PC-9 (cell line): ENCODE measurements at regions not wholly inside any gene's neighbourhood (a gene's known extent, or its start where the extent isn't known, plus 50 kb on each side); places are given as distances from the start of the nearest gene placed in this dataset.

ENCODE experiments used
- BruUV-seq: library from RNA; stranded (reverse); fragments of 400-500 nt; replicated peaks from 2 replicates; lab custom pipeline; 2021; lab: Mats Ljungman, UMichigan
- CTCF ChIA-PET: fragments of 300-600 bp; sonication (Branson Sonifier 250); formaldehyde crosslinking; loops from one replicate; lab custom pipeline; 2022; ENCODE audit warnings: antibody characterized with exemption; lab: Charles Lee
- POLR2A ChIA-PET: fragments of 300-600 bp; sonication (Branson Sonifier 250); formaldehyde crosslinking; loops from one replicate; lab custom pipeline; 2022; ENCODE audit warnings: antibody characterized with exemption; ENCODE audit not compliant: unreplicated experiment; lab: Charles Lee
- DNase-seq, 2 experiments: peaks; one replicate each; pipeline versions ENCODE4 v3.0.0 to v3.0.0-alpha.2; 2015 to 2022; ENCODE audit warnings: mixed read lengths in 1 of 2
- H2AFZ ChIP-seq: fragments of 200-600 bp; sonication (generic); 2 replicates; pipeline ENCODE4 v1.8.1; 2017; ENCODE audit warnings: antibody characterized with exemption
- H3F3A ChIP-seq: fragments of 200-600 bp; sonication (generic); 2 replicates; pipeline ENCODE4 v1.8.1; 2017; ENCODE audit warnings: antibody characterized with exemption, mild to moderate bottlenecking, low read depth; ENCODE audit not compliant: insufficient read depth
- H3K27ac ChIP-seq: fragments of 200-600 bp; sonication (generic); 2 replicates; pipeline ENCODE4 v1.6.1; 2016; ENCODE audit warnings: mixed run types
- H3K27me3 ChIP-seq: fragments of 200-600 bp; sonication (generic); 2 replicates; pipeline ENCODE4 v1.6.1; 2016; ENCODE audit warnings: low read depth, mixed run types; ENCODE audit not compliant: insufficient read depth
- H3K36me3 ChIP-seq: fragments of 200-600 bp; sonication (generic); 2 replicates; pipeline ENCODE4 v1.6.1; 2016; ENCODE audit warnings: low read depth, mixed run types
- H3K4me1 ChIP-seq: fragments of 200-600 bp; sonication (generic); replicated peaks from 2 replicates; pipeline ENCODE4 v1.6.1; 2016; ENCODE audit warnings: mixed run types; ENCODE audit not compliant: insufficient read depth
- H3K4me2 ChIP-seq: fragments of 200-600 bp; sonication (generic); 2 replicates; pipeline ENCODE4 v1.6.1; 2017; ENCODE audit warnings: mixed run types
- H3K4me3 ChIP-seq: fragments of 200-600 bp; sonication (generic); 2 replicates; pipeline ENCODE4 v1.6.1; 2016; ENCODE audit warnings: mixed run types
- H3K79me2 ChIP-seq: fragments of 200-600 bp; sonication (generic); 2 replicates; pipeline ENCODE4 v1.6.1; 2017; ENCODE audit warnings: low read depth, mixed run types
- H3K9me2 ChIP-seq: fragments of 200-600 bp; sonication (generic); 2 replicates; pipeline ENCODE4 v1.8.1; 2017; ENCODE audit warnings: mild to moderate bottlenecking; ENCODE audit not compliant: insufficient read depth
- H3K9me3 ChIP-seq: fragments of 200-600 bp; sonication (generic); 2 replicates; pipeline ENCODE4 v1.8.1; 2016; ENCODE audit warnings: low read depth; ENCODE audit not compliant: insufficient read depth
- H4K20me1 ChIP-seq: fragments of 200-600 bp; sonication (generic); 2 replicates; pipeline ENCODE4 v1.8.1; 2017; ENCODE audit not compliant: insufficient read depth
- EZH2 ChIP-seq: fragments of 200-600 bp; sonication (generic); IDR thresholded peaks from 2 replicates; pipeline ENCODE4 v1.8.0; 2017; ENCODE audit warnings: antibody characterized with exemption, low read depth
- intact Hi-C: fragments of 100-400 bp; cut with micrococcal nuclease; formaldehyde crosslinking; loops from one replicate; pipeline ENCODE4 v1.10.0; 2022; ENCODE audit not compliant: unreplicated experiment
- TF ChIP-seq, protein P1 (sequence below): fragments of 200-600 bp; sonication (generic); conservative IDR thresholded peaks from 2 replicates; pipeline ENCODE4 v1.6.1; 2017; ENCODE audit warnings: mixed run types, antibody characterized with exemption, mild to moderate bottlenecking, moderate library complexity

DNA sequence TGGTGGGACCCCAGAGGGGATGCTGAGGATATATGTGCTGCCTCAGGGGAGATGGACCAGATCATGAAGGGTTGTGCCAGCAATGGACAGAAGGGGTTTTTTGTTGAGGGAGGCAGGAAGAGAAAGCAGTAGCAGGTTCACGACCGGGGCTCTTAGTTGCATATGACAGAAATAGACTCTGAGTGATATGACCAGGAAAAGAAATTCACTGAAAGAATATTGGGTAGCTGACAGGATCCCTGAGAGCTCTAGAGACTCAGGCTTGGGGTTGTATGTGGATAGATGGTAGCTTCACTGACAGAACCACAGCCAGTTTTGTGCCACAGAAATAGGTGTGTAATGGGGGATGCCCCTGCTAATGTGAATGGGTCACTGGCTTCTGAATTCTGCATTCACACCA is 241.6 kb downstream of the ZNF621 start:
- ChIA-PET POLR2A (no interaction called here), CTCF (no interaction called here)
- H4K20me1 ChIP-seq = no peaks in the 10 kb centered on the region
- intact Hi-C loops = no loop called here
- TF ChIP-seq EZH2 = no peak
- TF ChIP-seq, protein P1, sequence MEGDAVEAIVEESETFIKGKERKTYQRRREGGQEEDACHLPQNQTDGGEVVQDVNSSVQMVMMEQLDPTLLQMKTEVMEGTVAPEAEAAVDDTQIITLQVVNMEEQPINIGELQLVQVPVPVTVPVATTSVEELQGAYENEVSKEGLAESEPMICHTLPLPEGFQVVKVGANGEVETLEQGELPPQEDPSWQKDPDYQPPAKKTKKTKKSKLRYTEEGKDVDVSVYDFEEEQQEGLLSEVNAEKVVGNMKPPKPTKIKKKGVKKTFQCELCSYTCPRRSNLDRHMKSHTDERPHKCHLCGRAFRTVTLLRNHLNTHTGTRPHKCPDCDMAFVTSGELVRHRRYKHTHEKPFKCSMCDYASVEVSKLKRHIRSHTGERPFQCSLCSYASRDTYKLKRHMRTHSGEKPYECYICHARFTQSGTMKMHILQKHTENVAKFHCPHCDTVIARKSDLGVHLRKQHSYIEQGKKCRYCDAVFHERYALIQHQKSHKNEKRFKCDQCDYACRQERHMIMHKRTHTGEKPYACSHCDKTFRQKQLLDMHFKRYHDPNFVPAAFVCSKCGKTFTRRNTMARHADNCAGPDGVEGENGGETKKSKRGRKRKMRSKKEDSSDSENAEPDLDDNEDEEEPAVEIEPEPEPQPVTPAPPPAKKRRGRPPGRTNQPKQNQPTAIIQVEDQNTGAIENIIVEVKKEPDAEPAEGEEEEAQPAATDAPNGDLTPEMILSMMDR = no peak
- H3K27ac ChIP-seq = no peak overlapping the region
- H3K4me1 ChIP-seq = no peaks in the 10 kb centered on the region
- H3K36me3 ChIP-seq = no peaks in the 10 kb centered on the region
- no peaks in the 10 kb centered on the region for H3K79me2 ChIP-seq
- no peaks in the 10 kb centered on the region for H3F3A ChIP-seq
- H3K9me2 ChIP-seq = no peaks in the 10 kb centered on the region
- H2AFZ ChIP-seq = no peak overlapping the region
- H3K27me3 ChIP-seq = no peaks in the 10 kb centered on the region
- no TSS peak for BruUV-seq
- no peaks in the 10 kb centered on the region for H3K9me3 ChIP-seq
- DNase-seq = no peak
- no peak overlapping the region for H3K4me2 ChIP-seq
- H3K4me3 ChIP-seq = no peak overlapping the region

DNA sequence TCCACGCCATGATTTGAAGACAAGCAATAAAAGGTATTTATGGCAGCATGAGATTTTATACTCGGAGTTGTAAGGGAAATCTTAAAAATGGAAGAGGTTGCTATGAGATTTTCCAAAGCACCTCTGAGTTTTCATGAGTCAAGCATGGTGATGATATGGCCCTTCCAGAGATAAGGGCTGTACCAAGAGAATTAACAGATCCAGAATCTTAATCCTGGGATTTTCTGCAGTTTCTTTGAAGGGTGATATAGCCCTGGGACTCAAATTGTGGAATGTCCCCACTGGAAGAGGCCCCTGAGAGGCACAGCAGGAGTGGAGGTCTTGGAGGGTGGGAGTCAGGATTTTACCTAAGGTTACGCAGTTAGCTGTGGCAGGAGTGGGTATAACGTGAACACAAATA is 243.3 kb downstream of the ZNF621 start:
- Histone ChIP-seq H3K9me2 (no peaks in the 10 kb centered on the region), H3K9me3 (no peaks in the 10 kb centered on the region), H3K4me3 (no peak overlapping the region), H3F3A (no peaks in the 10 kb centered on the region), H3K36me3 (no peaks in the 10 kb centered on the region), H3K79me2 (no peaks in the 10 kb centered on the region), H3K27ac (no peak overlapping the region), H2AFZ (no peak overlapping the region), H3K27me3 (no peaks in the 10 kb centered on the region), H3K4me1 (no peaks in the 10 kb centered on the region), H3K4me2 (no peak overlapping the region), H4K20me1 (no peaks in the 10 kb centered on the region)
- ChIA-PET CTCF (no interaction called here), POLR2A (no interaction called here)
- intact Hi-C loops = no loop called here
- DNase-seq = no peak
- TF ChIP-seq, protein P1 = no peak
- TF ChIP-seq EZH2 = no peak
- BruUV-seq = no TSS peak

DNA sequence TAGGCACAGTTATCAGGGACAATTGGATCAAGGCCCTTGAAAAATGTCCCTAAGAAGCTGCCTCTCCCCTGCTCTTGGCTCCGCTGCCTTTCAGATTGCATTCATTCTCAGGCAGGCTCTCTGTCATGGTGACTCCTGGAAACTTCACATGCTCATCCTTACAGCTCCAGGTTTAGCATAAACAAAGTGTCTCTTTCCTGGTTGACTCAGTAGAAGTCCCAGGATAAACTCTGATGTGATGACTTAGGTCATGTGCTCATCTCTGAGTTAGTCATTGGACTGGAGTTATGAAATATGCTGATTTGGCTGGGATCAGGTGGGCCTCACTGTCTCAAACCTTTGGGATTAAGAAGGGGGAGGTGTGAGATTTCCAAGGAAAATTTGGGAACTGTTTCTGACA is 243.8 kb downstream of the ZNF621 start:
- no peak overlapping the region for H3K4me3 ChIP-seq
- H3K9me2 ChIP-seq = no peaks in the 10 kb centered on the region
- H3K4me2 ChIP-seq = no peak overlapping the region
- intact Hi-C loops = no loop called here
- H3K27me3 ChIP-seq = no peaks in the 10 kb centered on the region
- TF ChIP-seq EZH2 = no peak
- TF ChIP-seq, protein P1 = no peak
- no TSS peak for BruUV-seq
- no peak overlapping the region for H2AFZ ChIP-seq
- H3K79me2 ChIP-seq = no peaks in the 10 kb centered on the region
- no peaks in the 10 kb centered on the region for H3K9me3 ChIP-seq
- H3K27ac ChIP-seq = no peak overlapping the region
- H3K36me3 ChIP-seq = no peaks in the 10 kb centered on the region
- no peaks in the 10 kb centered on the region for H3F3A ChIP-seq
- CTCF ChIA-PET = no interaction called here
- POLR2A ChIA-PET = no interaction called here
- H4K20me1 ChIP-seq = no peaks in the 10 kb centered on the region
- DNase-seq = no peak
- no peaks in the 10 kb centered on the region for H3K4me1 ChIP-seq
